Head of caudate nucleus (tissue), 42 donors: ENCODE measurements at regions not wholly inside any gene's neighbourhood (a gene's known extent, or its start where the extent isn't known, plus 50 kb on each side); places are given as distances from the start of the nearest gene placed in this dataset.

ENCODE experiments used
- DNase-seq, 42 donors: peaks; one replicate each; pipeline versions ENCODE4 v3.0.0 to v3.0.0-alpha.2; 2020 to 2021; ENCODE audit warnings: mixed read lengths in 7 of 42
- intact Hi-C: fragments of 100-400 bp; cut with DNase I; formaldehyde crosslinking; loops from one replicate; pipeline ENCODE4 v1.15.0; 2022

GRCh38 chr10:35927990-35928488 is 285.9 kb upstream of the FZD8 start:
- intact Hi-C loops, result no loop called here
- DNase-seq, result no peak

GRCh38 chr10:35927341-35927740 is 285.2 kb upstream of the FZD8 start:
- intact Hi-C loops, result no loop called here
- DNase-seq, result no peak

GRCh38 chr10:35926846-35927245 is 284.8 kb upstream of the FZD8 start:
- intact Hi-C loops, result no loop called here
- no peak for DNase-seq

- no peak for DNase-seq
- intact Hi-C loops, result no loop called here
Measured at GRCh38 chr10:35925493-35925892, 283.4 kb upstream of the FZD8 start.

- intact Hi-C loops, result no loop called here
Measured at GRCh38 chr10:35924759-35925158, 282.7 kb upstream of the FZD8 start.

GRCh38 chr10:35922876-35923600 is 280.9 kb upstream of the FZD8 start:
- intact Hi-C loops, result no loop called here
- no peak for DNase-seq

More at GRCh38 chr10:35924759-35925158, 282.7 kb upstream of the FZD8 start:
- no peak for DNase-seq

- intact Hi-C loops, result no loop called here
- DNase-seq, result no peak
Measured at GRCh38 chr10:35921866-35922350, 279.8 kb upstream of the FZD8 start.

- DNase-seq, result no peak
- intact Hi-C loops, result no loop called here
Measured at GRCh38 chr10:35916791-35917190, 274.7 kb upstream of the FZD8 start.

GRCh38 chr10:35913628-35914027 is 271.5 kb upstream of the FZD8 start:
- DNase-seq, result no peak
- intact Hi-C loops, result no loop called here

GRCh38 chr10:35912615-35913569 is 270.8 kb upstream of the FZD8 start:
- intact Hi-C loops, result no loop called here
- no peak for DNase-seq

- intact Hi-C loops, result no loop called here
- no peak for DNase-seq
Measured at GRCh38 chr10:35911954-35912353, 269.9 kb upstream of the FZD8 start.

- DNase-seq, result no peak
- intact Hi-C loops, result no loop called here
Measured at GRCh38 chr10:35911233-35911632, 269.1 kb upstream of the FZD8 start.

GRCh38 chr10:35910234-35910633 is 268.1 kb upstream of the FZD8 start:
- intact Hi-C loops, result no loop called here
- DNase-seq, result no peak

- no peak for DNase-seq
- intact Hi-C loops, result no loop called here
Measured at GRCh38 chr10:35909121-35909720, 267.1 kb upstream of the FZD8 start.

GRCh38 chr10:35908451-35908850 is 266.4 kb upstream of the FZD8 start:
- no peak for DNase-seq
- intact Hi-C loops, result no loop called here

GRCh38 chr10:35907548-35907947 is 265.5 kb upstream of the FZD8 start:
- no peak for DNase-seq
- intact Hi-C loops, result no loop called here

- intact Hi-C loops, result no loop called here
- no peak for DNase-seq
Measured at GRCh38 chr10:35906155-35906554, 264.1 kb upstream of the FZD8 start.

- intact Hi-C loops, result no loop called here
- DNase-seq, result no peak
Measured at GRCh38 chr10:35903021-35903420, 260.9 kb upstream of the FZD8 start.

GRCh38 chr10:35898716-35899440 is 256.8 kb upstream of the FZD8 start:
- no peak for DNase-seq

More at GRCh38 chr10:35898716-35899440, 256.8 kb upstream of the FZD8 start:
- intact Hi-C loops, result no loop called here
